GM18867 (cell line): ENCODE measurements at regions not wholly inside any gene's neighbourhood (a gene's known extent, or its start where the extent isn't known, plus 50 kb on each side); places are given as distances from the start of the nearest gene placed in this dataset.

ENCODE experiments used
- ATAC-seq: cut with Tn5 transposase; IDR thresholded peaks from one replicate; pipeline ENCODE4 v1.9.1; 2021; ENCODE audit warnings: mild to moderate bottlenecking, moderate library complexity; ENCODE audit not compliant: unreplicated experiment

DNA sequence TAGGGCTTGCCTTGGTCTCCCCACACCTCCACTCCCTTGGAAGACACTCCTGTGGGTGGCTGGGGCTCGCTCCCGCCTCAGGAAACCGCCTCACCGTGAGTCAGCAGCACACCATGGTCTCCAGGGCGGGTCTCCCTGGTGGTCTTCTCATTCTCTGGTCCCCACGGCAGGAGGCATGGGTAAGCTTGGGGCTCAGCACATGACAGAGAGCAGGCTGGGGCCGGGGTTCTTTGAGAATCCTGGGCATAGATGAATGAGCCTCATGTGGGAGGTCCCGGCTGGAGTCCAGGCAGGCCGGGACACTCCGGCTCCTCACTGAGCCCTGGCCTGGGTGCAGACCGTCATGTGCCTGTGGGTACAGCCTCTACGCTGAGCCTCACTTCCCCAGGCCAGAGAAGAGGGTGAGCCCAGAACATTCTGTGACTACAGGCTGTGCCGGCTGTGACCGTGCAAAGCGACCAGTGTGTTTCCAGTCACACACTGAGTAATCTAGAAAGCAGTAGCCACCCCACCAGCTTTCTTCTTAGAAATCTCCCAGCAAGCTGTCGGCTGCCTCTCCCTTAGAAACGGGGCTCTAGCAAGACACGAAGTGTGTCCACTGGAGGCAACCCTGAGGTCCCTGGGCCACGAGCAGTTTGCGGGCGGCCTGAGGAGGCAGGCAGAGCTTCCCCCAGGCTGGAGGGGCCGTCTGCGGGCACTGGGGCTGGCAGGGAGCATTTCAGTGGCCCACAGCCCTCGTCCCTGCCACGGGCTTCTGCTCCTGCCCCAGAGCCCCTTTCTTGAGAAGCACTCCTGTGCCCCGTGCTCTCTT, 93.1 kb downstream of the RHOB start:
- ATAC-seq = peak; percentile 55

DNA sequence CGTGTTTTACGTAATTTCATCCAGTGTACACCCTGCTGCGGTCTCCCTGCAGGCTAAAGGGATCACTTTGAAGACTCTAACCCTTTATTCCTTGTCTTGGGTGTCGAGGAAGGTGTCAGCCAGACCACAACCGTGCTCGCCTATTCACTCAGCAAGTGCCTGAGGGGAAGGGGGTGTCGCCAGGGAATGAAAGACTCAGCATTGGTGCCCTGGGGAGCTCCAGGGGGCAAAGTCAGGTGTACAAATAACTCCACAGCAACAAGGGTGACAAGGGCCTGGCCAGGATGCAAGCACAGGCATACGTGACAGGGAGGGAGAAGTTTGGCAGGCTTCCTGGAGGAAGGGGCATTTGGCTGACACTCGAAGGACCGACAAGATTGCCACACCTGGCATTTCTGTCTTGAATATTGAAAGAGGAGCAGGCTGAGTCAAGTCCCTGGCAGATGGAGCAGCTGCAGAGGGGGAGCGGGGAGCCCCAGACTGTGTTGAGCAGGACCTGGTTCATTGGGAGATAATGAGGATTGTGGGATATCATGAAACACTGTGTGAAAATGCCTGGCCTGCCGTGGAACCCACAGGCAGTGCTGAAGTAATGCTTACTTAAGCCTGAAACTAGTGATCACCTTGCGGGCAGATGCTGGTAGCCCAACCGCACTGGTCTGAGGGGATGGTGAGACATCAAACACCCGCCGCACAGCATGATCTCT, 93.9 kb downstream of the RHOB start:
- ATAC-seq = no peak

GRCh38 chr2:20541294-20541640, 94.4 kb downstream of the RHOB start:
- ATAC-seq = no peak

DNA sequence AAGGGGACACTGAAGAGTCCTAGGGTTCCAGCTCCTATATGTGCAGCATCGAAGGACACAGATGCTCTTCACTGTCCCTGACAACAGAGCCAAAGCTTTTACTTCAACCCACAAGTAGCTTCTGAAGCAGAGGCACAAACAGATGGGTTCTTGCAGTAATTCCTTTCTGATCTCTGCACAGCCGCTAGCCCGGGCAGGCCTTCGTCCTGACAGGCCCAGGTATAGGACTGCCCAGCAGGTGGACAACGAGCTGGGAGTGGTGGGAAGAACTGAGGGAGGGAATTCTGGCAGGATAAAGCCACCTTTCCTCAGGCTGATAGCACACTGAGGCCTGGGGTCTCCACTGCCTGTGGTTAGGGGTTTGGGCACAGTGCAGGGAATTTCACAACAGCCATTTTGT, 94.8 kb downstream of the RHOB start:
- no peak for ATAC-seq

GRCh38 chr2:20542269-20542668, 95.4 kb downstream of the RHOB start:
- ATAC-seq = no peak

DNA sequence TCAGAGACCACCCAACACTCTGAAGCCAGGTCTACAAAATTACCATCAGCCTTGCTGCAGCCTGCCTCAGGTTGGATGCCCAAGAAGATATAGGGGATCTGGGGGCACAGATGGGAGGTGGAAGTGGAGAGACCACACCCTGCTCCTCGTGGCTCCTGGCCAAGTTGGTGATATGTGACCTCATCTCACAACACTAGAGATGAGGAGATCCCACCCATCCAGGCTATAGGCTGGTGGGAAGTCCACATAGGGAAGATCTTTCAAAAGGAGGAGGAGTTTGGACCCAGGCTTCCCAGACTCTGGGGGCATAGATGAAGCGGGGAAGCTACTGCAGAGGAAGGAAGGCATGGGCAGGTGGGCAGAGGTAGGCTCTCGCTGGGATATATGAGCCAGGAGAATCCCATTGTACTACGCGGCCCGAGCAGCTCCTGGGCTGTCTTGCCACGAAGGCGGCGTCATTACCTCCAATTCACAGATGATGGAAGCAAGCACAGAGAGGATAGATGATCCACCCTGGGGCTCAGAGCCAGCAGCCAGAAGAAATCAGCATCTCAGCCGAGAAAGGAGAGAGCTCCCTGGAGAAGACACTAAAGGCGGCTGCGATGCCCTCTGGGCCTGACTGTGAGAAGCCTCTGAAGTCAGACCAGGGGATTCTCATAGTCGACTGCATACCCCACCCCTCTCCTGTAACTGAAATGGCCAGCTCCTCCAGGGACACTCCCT, 96.0 kb downstream of the RHOB start:
- ATAC-seq = no peak

DNA sequence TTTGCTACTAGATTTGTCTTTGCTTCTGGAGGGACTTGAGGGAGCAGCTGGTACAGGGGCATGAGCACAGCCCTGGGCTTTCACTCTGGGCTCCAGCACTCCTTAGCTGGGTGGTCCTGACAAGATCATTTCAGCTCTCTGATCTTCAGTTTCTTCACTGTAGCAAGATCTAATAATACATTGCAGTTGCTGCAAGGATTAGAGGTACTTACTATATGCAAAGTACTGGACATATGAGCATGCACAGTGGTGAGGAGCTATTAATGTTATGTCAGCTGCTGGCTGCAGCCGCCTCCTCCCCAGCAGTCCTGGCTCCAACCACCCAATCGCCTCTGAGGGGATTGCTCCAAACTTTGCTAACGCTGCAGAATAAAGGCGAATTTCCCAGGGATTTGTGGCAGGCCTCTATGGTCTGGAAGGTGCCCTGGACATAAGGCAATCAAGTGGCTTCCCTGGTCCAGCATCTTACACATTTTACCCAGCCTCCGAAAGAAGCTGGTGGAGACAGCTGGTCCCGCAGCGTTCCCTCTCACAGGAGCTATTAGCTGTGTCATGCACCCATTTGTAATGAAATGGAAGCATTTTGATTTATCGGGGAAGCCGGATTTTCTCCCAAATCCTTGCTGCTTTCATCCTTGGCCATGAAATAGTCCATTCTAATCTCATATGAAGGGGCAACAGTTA, 96.7 kb downstream of the RHOB start:
- no peak for ATAC-seq

DNA sequence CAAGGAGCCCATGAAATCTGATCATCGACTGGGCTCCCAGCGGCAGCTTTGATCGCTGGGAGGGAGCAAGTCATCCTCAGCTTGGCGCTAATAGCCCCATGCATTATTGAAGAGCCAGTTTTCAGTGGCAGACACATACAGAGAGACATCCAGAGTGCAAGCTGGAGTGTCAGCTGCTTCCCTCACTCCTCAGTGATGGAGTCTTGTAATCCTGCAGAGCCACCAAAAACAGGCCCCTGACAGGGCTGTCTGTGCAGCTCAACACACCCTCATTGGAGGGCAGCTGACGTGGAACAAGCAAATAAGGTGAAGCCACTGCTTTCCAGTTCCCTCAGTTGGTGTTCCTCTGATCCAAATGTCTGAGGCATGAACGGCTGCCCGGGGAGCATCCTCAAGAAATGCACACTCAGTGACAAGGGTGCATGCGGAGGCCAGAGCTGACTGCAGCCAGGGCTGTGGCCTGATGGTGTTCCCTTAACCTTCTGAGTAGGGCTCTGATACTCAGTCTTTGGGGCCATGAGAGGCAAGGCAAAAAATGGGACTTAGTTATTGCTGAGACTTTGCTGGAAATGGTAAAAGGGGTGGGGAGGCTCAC, 97.4 kb downstream of the RHOB start:
- ATAC-seq = no peak

- no peak for ATAC-seq
Measured at GRCh38 chr2:20549144-20549543, 101.8 kb downstream of the HS1BP3 start.

- no peak for ATAC-seq
Measured at GRCh38 chr2:20549691-20550348, 101.1 kb downstream of the HS1BP3 start.

DNA sequence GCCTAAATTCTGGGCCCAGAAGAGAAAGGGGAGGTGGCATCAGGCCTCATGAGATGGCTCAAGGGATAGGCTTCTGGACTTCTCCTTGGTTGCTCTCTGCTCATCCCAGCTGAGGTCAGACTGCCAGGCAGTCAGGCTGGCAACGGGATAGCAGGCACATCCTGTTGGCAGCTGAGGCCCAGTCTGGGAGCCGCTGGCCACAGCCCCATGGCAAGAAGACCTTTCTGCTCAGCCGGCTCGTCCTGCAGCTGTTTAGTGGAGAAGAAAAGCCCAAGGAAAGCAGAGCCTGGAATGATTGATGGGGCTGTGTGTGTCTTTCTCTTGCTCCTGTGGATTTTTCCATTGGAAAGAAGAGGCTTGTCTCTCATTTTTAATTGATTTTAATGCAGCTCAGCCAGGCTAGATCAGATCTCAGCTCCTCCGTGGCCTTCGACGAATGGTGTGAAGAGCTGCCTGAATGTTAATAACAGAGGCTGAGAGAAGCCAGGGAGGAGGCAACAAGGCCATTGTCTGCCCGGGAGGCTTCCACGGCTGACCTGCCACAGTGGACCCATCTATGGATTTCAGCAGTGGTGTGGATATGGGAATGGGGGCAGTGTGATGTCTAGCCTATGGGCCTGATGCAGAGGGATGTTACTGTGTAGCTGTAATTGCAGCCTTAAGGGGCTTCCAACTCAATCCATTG, 99.5 kb downstream of the HS1BP3 start:
- no peak for ATAC-seq

- ATAC-seq = peak; percentile 72
Measured at GRCh38 chr2:20551945-20552328, 99.0 kb downstream of the HS1BP3 start.

DNA sequence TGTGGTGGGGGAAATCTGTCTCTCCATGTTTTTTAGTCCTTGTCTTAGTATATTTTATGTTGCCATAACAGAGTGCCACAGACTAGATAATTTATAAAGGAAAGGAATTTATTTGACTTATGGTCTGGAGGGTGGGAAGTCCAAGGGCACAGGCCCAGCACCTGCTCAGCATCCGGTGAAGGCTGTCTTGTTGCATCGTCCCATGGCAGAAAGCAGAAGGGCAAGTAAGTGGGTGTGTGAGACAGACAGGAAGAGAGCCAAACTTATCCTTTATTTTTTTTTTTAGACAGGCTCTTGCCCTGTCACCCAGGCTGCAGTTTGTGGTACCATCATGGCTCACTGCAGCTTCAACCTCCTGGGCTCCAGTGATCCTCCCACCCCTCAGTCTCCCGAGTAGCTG, 98.1 kb downstream of the HS1BP3 start:
- no peak for ATAC-seq

GRCh38 chr2:20553580-20553979, 97.3 kb downstream of the HS1BP3 start:
- ATAC-seq = no peak

DNA sequence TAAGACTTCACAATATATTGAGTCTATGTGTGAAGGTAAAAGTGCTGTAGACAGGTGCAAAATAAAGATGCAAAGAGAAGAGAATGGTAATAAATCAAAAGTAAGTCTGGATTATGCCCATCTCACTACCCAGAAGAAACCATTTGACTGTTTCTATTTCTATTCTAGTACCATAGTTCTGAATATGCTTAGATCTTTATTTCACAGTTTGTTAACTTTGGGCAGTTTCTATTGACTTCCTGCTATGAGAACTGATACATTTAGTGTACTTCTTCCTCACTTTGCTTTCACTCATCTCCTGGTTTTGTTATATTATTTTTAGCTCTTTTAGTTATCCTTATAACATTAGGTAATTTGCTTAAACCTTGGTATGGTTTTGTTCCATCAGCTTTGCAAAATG, 94.9 kb downstream of the HS1BP3 start:
- ATAC-seq = no peak

DNA sequence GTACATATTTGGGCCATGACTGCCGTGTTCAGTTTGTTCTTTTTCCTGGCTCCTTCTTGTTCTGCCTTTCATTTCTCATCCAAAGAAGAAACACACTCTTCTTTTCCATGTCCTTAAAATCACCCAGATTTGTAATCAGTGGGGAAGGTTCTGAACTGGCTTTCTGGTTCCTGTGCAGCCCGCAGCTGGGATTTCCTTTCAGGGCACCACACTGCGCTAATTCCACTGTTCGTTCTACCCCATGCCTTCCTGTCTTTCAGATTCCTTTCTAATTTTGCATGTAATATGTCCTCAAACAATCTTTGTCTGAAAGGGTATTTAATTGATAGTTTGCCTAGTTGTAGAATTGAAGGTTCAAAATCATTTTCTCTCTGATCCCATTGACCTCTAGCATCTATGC, 94.1 kb downstream of the HS1BP3 start:
- ATAC-seq = no peak

DNA sequence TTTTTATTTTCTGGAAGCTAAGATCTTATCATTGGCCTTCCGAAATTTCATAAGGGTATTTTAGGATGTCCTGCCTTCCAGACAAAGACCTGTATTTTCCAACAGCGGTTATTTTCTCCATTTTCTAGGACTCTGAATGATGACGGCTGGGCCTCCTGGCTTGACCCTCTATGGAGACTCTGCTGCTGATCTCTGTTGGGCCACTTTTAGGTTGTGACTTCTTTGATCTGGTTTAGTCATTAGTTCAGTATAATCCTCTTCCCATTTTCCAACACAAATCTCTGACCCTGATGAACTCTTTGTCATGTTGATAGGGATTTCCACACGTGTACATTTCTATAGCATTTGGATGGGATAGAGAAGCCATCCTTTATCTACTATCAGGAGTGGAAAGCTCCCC, 93.7 kb downstream of the HS1BP3 start:
- no peak for ATAC-seq

GRCh38 chr2:20557635-20558034, 93.3 kb downstream of the HS1BP3 start:
- ATAC-seq = no peak

DNA sequence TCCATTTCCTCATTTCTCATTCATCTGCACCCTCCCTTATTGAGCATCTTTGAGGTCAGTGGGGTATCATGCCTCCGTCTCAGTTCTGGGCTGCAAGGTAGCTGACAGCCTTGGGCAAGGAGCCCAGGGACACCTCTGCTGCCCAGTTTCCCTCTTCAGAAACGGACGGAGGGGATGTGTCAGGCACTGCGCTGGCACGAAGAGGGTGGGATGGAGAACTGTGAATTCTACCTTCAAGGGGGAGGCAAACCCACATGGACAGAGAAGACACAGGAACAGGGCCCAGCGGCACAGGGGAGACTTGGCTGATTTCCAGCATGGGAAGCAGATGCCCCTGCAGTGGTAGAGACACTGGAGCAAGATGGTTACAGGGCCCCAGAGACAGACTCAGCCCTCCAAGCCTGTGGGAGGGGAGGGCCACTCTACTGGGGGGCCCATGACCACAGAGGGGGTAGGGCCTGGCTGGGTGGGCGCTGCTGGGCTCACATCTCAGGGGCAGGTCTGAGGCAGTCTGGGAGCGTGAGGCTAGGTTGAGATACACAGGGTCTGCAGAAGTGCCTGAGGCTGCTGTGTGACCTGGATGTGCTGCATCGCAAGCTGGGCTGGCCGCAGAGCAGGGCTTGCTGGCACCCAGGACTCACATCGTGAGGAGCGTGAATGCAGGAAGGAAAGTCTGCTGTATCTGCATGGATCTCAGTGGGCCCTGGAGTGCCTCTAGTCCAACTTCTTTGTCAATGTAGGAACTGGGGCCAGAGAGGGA, 92.3 kb downstream of the HS1BP3 start:
- ATAC-seq = no peak
